GM21360 (cell line): ENCODE measurements at regions not wholly inside any gene's neighbourhood (a gene's known extent, or its start where the extent isn't known, plus 50 kb on each side); places are given as distances from the start of the nearest gene placed in this dataset.
"Not testable (repeated sequence)": the region's sequence is repeated elsewhere in the genome, so short reads cannot be mapped to it uniquely, and the experiment has no call there.

Source experiments
- ATAC-seq: cut with Tn5 transposase; IDR thresholded peaks from one replicate; pipeline ENCODE4 v1.9.1; 2021; ENCODE audit warnings: mild to moderate bottlenecking, moderate library complexity; ENCODE audit not compliant: unreplicated experiment

DNA sequence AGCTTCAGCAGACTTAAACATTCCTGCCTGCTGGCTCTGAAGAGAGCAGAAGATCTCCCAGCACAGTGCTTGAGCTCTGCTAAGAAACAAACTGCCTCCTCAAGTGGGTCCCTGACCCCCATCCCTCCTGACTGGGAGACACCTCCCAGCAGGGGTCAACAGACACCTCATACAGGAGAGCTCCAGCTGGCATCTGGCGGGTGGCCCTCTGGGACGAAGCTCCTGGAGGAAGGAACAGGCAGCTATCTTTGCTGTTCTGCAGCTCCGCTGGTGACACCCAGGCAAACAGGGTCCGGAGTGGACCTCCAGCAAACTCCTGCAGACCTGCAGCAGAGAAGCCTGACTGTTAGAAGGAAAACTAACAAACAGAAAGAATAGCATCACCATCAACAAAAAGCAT, 139.3 kb downstream of the ATXN7L3B start:
- not testable (repeated sequence) for ATAC-seq

DNA sequence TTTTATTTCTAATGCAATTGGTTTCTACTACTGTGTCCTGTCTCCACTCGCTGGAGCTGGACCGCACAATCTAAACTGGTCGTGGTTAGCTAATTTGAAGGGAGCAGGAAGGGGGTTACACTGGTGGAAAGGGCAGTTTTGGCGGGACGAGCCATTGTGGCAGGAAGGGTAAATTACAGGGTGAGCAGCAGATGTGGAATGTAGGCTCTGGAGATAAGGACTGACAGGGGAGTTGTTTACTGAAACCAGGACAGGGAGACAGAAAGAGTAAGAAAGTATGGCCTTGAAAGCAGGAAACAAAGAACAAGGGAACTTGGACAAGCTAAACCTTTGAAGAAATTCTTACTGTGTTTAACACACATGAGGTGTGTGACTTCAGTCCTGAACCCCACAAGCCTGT, 147.8 kb downstream of the ATXN7L3B start:
- ATAC-seq: no peak

DNA sequence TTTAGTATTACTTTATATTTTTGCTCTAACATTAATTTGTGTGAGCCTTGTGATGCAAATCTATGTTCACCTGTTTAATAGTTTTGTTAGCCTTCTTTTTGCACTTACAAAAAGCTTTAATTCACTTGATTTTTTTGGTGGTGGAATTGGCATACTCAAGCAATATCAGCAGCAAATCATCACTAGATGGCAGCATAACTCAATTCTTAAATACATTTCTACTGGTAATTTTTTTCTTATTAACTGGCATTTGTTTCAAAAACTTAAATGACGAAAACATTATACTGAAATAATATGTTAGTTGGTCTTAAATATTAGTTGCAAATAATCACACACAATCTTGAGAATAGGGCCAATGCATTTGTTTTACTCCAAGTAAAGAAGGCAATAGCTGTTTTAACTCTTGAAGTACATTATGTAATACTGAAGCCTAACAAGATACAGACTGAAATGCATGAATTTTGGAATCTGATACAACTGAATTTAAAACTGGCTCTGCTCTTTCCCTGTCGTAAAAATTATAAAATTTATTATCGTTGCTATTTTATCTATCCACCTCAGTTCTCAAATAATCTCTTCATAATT, 151.5 kb downstream of the ATXN7L3B start:
- no peak for ATAC-seq

DNA sequence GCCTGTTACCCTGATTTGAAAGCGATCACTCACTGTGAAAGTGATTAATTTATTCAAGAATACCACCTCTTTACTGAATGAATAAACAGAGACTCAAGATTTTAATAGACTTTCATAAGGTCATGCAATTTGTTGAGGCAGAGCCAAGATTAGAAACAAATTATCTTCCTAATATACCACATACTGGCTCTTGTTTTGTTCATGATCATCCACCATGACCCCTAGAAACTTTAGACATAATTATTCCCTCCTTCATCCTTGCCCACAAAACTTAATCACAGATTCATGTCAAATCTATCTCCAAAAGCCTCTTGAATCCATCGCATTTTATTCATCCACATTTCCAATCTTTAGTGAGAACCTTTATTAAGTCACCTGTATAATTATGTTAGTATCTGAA, 152.3 kb downstream of the ATXN7L3B start:
- no peak for ATAC-seq

GRCh38 chr12:74719447-74719846, 181.8 kb downstream of the ATXN7L3B start:
- ATAC-seq: no peak

DNA sequence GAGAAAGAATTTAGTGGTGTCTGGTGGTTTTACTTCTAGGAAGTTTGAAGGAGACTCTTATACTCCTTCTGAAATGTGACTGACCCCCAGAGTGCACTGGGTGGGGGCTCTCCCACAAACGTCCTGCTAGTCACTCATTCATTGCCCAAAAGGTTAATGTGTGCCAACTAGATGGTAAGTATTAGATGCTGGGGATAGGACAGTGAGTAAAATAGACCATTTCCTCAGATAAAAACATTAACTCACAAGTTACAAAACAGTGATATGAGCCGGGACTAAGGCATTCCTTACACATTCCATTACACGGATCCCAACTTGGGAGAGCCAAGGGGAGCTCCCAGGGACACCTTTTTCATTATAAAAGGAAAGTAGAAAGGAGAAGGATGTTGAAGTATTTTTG, 185.1 kb downstream of the ATXN7L3B start:
- ATAC-seq: no peak

DNA sequence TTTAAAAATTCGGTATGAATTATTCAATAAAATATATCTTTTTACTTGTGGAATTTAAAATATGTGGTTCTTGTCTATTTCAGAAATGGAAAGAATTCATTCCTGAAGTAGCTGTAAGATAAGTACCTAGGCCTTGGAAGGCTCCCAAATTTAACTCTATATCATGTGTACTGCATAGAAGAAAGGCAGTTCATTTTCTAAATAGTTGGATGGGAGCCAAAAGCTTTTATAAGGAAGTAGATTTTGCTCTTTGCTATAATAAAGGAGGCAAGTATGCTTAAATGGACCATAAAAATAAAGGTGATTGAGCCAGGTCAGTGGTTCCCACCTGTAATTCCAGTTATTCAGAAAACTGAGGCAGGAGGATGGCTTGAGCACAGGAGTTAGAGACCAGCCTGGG, 187.5 kb downstream of the ATXN7L3B start:
- ATAC-seq: no peak

- ATAC-seq: no peak
These were observed 190.4 kb downstream of the ATXN7L3B start for GRCh38 chr12:74728006-74728405.

- ATAC-seq: no peak
These were observed 194.6 kb downstream of the ATXN7L3B start for GRCh38 chr12:74732164-74732784.

DNA sequence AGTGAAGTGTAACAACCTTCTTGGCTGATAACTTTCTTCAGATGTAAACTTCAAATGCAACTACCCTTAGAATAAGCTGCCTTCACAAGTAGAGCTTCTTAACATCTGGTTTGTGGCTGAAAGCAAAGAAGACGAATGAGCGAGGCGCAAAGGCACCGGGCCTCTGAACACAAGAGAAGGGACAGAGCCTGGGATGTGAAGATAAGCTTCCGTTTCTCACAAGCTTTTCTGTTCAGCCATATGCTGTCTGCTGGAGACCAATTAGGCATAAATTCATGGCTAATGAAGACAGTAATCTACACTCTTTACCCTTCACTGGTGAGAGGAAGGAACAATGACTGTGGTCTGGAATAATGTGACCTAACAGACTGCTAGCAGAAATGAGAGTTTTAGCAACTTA, 195.2 kb downstream of the ATXN7L3B start:
- ATAC-seq: no peak

GRCh38 chr12:74741112-74741511, 203.5 kb downstream of the ATXN7L3B start:
- no peak for ATAC-seq

DNA sequence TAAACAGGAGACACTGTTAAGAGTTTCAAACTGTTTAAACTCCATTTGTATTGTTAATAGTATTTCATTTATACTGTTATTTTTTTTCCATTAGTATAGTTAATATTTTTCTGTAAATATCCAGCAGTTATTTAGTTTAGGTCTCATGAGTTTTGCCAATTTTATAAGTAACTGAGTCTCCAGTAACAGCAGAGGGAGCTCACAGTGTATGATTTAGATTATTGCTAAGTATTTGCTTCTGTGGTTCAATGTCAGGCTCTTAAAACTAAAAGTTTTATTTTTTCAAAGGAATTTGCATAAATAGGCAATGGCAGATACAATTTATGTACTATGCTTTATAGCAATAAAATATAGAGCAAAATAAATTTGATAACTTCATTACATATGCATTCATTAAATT, 209.7 kb downstream of the ATXN7L3B start:
- no peak for ATAC-seq

DNA sequence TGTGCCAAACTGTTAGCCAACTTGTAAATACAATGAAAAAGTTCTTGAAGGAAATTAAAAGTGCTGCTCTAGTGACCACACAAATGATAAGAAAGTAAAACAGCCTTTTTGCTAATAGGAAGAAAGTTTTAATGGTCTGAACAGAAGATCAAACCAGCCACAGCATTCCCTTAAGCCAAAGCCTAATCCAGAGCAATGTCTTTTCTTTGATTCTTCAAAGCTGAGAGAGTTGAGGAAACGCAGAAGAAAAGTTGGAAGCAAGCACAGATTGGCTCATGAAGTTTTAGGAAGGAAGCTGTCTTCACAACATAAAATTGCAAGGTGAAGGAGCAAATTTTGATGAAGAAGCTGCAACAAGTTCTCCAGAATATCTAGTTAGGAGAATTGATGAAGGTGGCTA, 213.8 kb downstream of the ATXN7L3B start:
- no peak for ATAC-seq

GRCh38 chr12:74752215-74752614, 214.6 kb downstream of the ATXN7L3B start:
- no peak for ATAC-seq

- ATAC-seq: no peak
These were observed 232.9 kb downstream of the ATXN7L3B start for GRCh38 chr12:74770552-74770951.

DNA sequence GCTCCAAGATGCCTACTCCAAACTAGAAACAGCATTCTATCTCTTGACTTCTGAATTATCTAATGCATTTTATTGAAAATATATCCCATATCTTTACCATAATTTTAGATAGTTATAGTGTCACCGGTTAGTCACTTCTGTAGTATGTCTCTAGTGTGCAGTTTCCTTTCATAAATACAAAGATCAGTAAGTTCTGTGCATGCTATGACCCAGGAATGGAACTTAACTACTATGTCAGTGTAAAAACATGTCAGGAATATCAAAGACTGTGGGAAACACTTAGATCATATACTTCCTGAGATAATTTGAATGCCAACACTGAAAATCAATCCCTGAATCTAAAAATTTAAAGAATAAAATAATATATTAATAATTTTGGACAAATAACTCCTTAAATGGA, 237.6 kb downstream of the ATXN7L3B start:
- no peak for ATAC-seq

GRCh38 chr12:74776378-74776777, 238.7 kb downstream of the ATXN7L3B start:
- no peak for ATAC-seq

GRCh38 chr12:74780182-74780849, 242.7 kb downstream of the ATXN7L3B start:
- ATAC-seq: no peak

DNA sequence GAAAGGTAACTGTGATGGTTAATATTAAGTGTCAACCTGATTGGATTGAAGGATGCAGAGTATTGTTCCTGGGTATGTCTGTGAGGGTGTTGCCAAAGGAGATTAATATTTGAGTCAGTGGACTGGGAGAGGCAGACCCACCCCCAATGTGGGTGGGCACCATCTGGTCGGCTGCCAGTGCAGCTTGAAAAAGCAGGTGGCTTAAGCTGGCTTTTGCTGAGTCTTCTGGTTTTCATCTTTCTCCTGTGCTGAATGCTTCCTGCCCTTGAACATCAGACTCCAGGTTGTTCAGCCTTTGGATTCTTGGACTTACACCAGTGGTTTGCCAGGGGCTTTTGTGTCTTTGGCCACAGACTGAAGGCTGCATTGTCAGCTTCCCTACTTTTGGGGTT, 243.2 kb downstream of the ATXN7L3B start:
- not testable (repeated sequence) for ATAC-seq

- ATAC-seq: no peak
These were observed 244.4 kb downstream of the ATXN7L3B start for GRCh38 chr12:74781991-74782485.

DNA sequence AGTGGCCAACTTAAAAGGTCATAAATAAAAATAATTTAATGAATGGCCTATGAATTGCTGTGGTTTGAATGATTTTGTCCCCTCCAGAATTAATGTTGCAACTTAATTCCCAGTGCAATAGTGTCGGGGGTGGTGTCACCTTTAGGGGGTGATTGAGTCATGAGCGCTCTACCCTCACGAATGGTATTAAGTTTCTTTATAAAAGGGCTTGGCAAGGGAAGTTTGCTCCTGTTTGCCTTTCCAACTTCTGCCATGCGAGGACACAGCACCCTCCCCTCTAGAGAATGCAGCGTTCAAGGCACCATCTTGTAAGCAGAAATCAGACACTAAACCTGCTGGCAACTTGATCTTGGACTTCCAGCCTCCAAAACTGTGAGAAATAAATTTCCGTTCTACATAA, 253.3 kb downstream of the ATXN7L3B start:
- ATAC-seq: no peak

DNA sequence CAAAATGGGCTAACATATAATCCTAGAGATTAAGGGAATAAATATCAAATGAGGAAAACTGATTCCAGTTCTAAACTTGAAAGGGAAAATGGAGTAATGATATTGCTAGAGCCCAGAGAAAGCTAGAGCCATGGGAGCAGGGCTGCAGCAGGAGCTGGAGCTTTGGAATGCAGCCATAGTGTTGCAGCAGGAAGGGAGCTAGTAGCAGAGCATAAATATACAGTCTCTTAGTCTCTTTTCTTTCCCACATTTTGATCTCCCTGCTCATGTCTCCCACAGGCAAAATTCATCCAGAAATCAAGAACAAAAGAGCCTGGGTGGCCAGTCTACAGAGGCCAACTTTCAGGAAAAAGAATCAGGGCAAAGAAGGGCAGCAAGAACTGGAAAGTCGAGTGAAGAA, 253.7 kb downstream of the ATXN7L3B start:
- ATAC-seq: no peak
